ENCODE measurements at regions not wholly inside any gene's neighbourhood (a gene's known extent, or its start where the extent isn't known, plus 50 kb on each side); places are given as distances from the start of the nearest gene placed in this dataset.

- no peak overlapping the region for H3K4me3 ChIP-seq
- H3K36me3 ChIP-seq: no peaks in the 10 kb centered on the region
- H3K9ac ChIP-seq: no peak overlapping the region
- TF ChIP-seq Cebpa-rat (IDR thresholded peaks at IDR 0.05): no peak
- H3K4me2 ChIP-seq: no peak overlapping the region
- no peaks in the 10 kb centered on the region for H3K27me3 ChIP-seq
- H3K9me3 ChIP-seq (replicated peaks in 1 of 11): no peaks in the 10 kb centered on the region
- H4K20me1 ChIP-seq: no peaks in the 10 kb centered on the region
- no peaks in the 10 kb centered on the region for H3K4me1 ChIP-seq
- no peak overlapping the region for H3K27ac ChIP-seq
Observed at GRCh38 chr7:51968461-51968860, 651.9 kb upstream of the COBL start.

- Histone ChIP-seq H3K4me3 (no peak overlapping the region), H3K4me2 (no peak overlapping the region), H4K20me1 (no peaks in the 10 kb centered on the region), H3K9ac (no peak overlapping the region), H3K9me3 (replicated peaks in 1 of 11) (no peaks in the 10 kb centered on the region), H3K27ac (no peak overlapping the region), H3K4me1 (no peaks in the 10 kb centered on the region), H3K36me3 (no peaks in the 10 kb centered on the region), H3K27me3 (no peaks in the 10 kb centered on the region)
- TF ChIP-seq Cebpa-rat (IDR thresholded peaks at IDR 0.05): no peak
Observed at GRCh38 chr7:51965454-51965853, 648.8 kb upstream of the COBL start.

- H3K27ac ChIP-seq: no peak overlapping the region
Observed at GRCh38 chr7:51961804-51962203, 645.2 kb upstream of the COBL start.

GRCh38 chr7:51950813-51951212, 634.2 kb upstream of the COBL start:
- Histone ChIP-seq H3K9me3 (replicated peaks in 1 of 11) (no peaks in the 10 kb centered on the region), H3K4me1 (peaks cover 0 to 6% (median 0%) of the 10 kb centered on the region in 10 experiments; a peak in 1 of 20 replicates), H3K4me2 (no peak overlapping the region), H3K9ac (no peak overlapping the region), H3K27ac (no peak overlapping the region), H3K36me3 (no peaks in the 10 kb centered on the region), H3K4me3 (no peak overlapping the region), H4K20me1 (no peaks in the 10 kb centered on the region), H3K27me3 (no peaks in the 10 kb centered on the region)
- TF ChIP-seq Cebpa-rat (IDR thresholded peaks at IDR 0.05): no peak

More at GRCh38 chr7:51961804-51962203, 645.2 kb upstream of the COBL start:
- Histone ChIP-seq H3K4me1 (no peaks in the 10 kb centered on the region), H3K4me2 (no peak overlapping the region), H4K20me1 (no peaks in the 10 kb centered on the region), H3K9ac (no peak overlapping the region), H3K9me3 (replicated peaks in 1 of 11) (no peaks in the 10 kb centered on the region), H3K36me3 (no peaks in the 10 kb centered on the region), H3K4me3 (no peak overlapping the region), H3K27me3 (no peaks in the 10 kb centered on the region)
- TF ChIP-seq Cebpa-rat (IDR thresholded peaks at IDR 0.05): no peak

GRCh38 chr7:51949726-51950644, 633.4 kb upstream of the COBL start:
- H3K4me1 ChIP-seq: peaks cover 0 to 6% (median 0%) of the 10 kb centered on the region in 10 experiments; a peak in 1 of 20 replicates
- no peak overlapping the region for H3K4me3 ChIP-seq
- H3K27ac ChIP-seq: no peak overlapping the region
- H4K20me1 ChIP-seq: no peaks in the 10 kb centered on the region
- no peaks in the 10 kb centered on the region for H3K36me3 ChIP-seq
- no peak for TF ChIP-seq Cebpa-rat (IDR thresholded peaks at IDR 0.05)
- no peak overlapping the region for H3K9ac ChIP-seq
- H3K9me3 ChIP-seq (replicated peaks in 1 of 11): 0 out of 22 replicates have a peak, but pooled peaks cover 0 to 3% (median 0%) of the 10 kb centered on the region in 11 experiments
- H3K4me2 ChIP-seq: no peak overlapping the region
- H3K27me3 ChIP-seq: no peaks in the 10 kb centered on the region

- no peak overlapping the region for H3K27ac ChIP-seq
- no peak overlapping the region for H3K4me2 ChIP-seq
- H3K27me3 ChIP-seq: no peaks in the 10 kb centered on the region
Observed at GRCh38 chr7:51930834-51931233, 614.2 kb upstream of the COBL start.

GRCh38 chr7:51929818-51930217, 613.2 kb upstream of the COBL start:
- no peaks in the 10 kb centered on the region for H3K36me3 ChIP-seq
- no peak overlapping the region for H3K27ac ChIP-seq
- H3K9me3 ChIP-seq (replicated peaks in 1 of 11): 0 out of 22 replicates have a peak, but pooled peaks cover 0 to 4% (median 0%) of the 10 kb centered on the region in 11 experiments
- no peak overlapping the region for H3K9ac ChIP-seq
- no peaks in the 10 kb centered on the region for H3K27me3 ChIP-seq
- no peaks in the 10 kb centered on the region for H3K4me1 ChIP-seq
- no peaks in the 10 kb centered on the region for H4K20me1 ChIP-seq
- H3K4me3 ChIP-seq: no peak overlapping the region
- TF ChIP-seq Cebpa-rat (IDR thresholded peaks at IDR 0.05): no peak
- H3K4me2 ChIP-seq: no peak overlapping the region

More at GRCh38 chr7:51930834-51931233, 614.2 kb upstream of the COBL start:
- no peak for TF ChIP-seq Cebpa-rat (IDR thresholded peaks at IDR 0.05)
- H3K4me3 ChIP-seq: no peak overlapping the region
- no peak overlapping the region for H3K9ac ChIP-seq
- no peaks in the 10 kb centered on the region for H3K36me3 ChIP-seq
- no peaks in the 10 kb centered on the region for H4K20me1 ChIP-seq
- H3K9me3 ChIP-seq (replicated peaks in 1 of 11): no peaks in the 10 kb centered on the region
- no peaks in the 10 kb centered on the region for H3K4me1 ChIP-seq

GRCh38 chr7:51927738-51928137, 611.1 kb upstream of the COBL start:
- no peaks in the 10 kb centered on the region for H3K36me3 ChIP-seq

GRCh38 chr7:51918581-51918980, 602.0 kb upstream of the COBL start:
- no peak for TF ChIP-seq Cebpa-rat (IDR thresholded peaks at IDR 0.05)
- Histone ChIP-seq H3K27me3 (no peaks in the 10 kb centered on the region), H3K4me1 (no peaks in the 10 kb centered on the region), H3K9ac (no peak overlapping the region), H3K9me3 (replicated peaks in 1 of 11) (peaks cover 0 to 15% (median 8%) of the 10 kb centered on the region in 11 experiments; a peak in 9 of 22 replicates), H4K20me1 (no peaks in the 10 kb centered on the region), H3K4me2 (no peak overlapping the region), H3K27ac (no peak overlapping the region), H3K36me3 (no peaks in the 10 kb centered on the region), H3K4me3 (no peak overlapping the region)

More at GRCh38 chr7:51927738-51928137, 611.1 kb upstream of the COBL start:
- H3K9ac ChIP-seq: no peak overlapping the region
- H4K20me1 ChIP-seq: no peaks in the 10 kb centered on the region
- H3K4me1 ChIP-seq: no peaks in the 10 kb centered on the region
- TF ChIP-seq Cebpa-rat (IDR thresholded peaks at IDR 0.05): no peak
- no peaks in the 10 kb centered on the region for H3K27me3 ChIP-seq
- no peak overlapping the region for H3K27ac ChIP-seq
- no peak overlapping the region for H3K4me2 ChIP-seq
- 0 out of 22 replicates have a peak, but pooled peaks cover 0 to 4% (median 0%) of the 10 kb centered on the region in 11 experiments for H3K9me3 ChIP-seq (replicated peaks in 1 of 11)
- H3K4me3 ChIP-seq: no peak overlapping the region

Data from BLaER1 treated with 17β-estradiol and CSF1 and Interleukin-3, amounts not matched to agents 10 nM and 100 nM (cell line).